ENCODE measurements at regions not wholly inside any gene's neighbourhood (a gene's known extent, or its start where the extent isn't known, plus 50 kb on each side); places are given as distances from the start of the nearest gene placed in this dataset.

GRCh38 chr15:96716075-96716474 lies 385.6 kb downstream of the NR2F2 start:
- H3K27me3 ChIP-seq (ENCODE audit: control insufficient read depth, insufficient read depth, low read length) = peaks cover 3% of the 10 kb centered on the region
- DNase-seq = no peak
- no peaks in the 10 kb centered on the region for H3K4me1 ChIP-seq (ENCODE audit: control insufficient read depth, insufficient read depth, low read length)
- WGBS (ENCODE audit: insufficient coverage, low lambda C conversion rate) = 75% methylated on average over 1 of the region's 6 CpGs
- no peak overlapping the region for H3K4me3 ChIP-seq (ENCODE audit: low read length)
- no peaks in the 10 kb centered on the region for H3K9me3 ChIP-seq (ENCODE audit: control insufficient read depth, low read depth, low read length)
- H3K36me3 ChIP-seq (ENCODE audit: control insufficient read depth, insufficient read depth, low read length) = no peaks in the 10 kb centered on the region
- no peak overlapping the region for H3K27ac ChIP-seq (ENCODE audit: low read length)

- Histone ChIP-seq H3K4me3 (ENCODE audit: low read length) (no peak overlapping the region), H3K4me1 (ENCODE audit: control insufficient read depth, insufficient read depth, low read length) (no peaks in the 10 kb centered on the region)
- no CpG with 5 or more reads among the region's 3 CpGs for WGBS (ENCODE audit: insufficient coverage, low lambda C conversion rate)
These were observed 386.0 kb downstream of the NR2F2 start for GRCh38 chr15:96716478-96716877.

GRCh38 chr15:96720251-96720650 lies 389.8 kb downstream of the NR2F2 start:
- no peak overlapping the region for H3K27ac ChIP-seq (ENCODE audit: low read length)
- DNase-seq = no peak
- WGBS (ENCODE audit: insufficient coverage, low lambda C conversion rate) = 71% methylated on average over 1 of the region's 8 CpGs

More at GRCh38 chr15:96716478-96716877, 386.0 kb downstream of the NR2F2 start:
- Histone ChIP-seq H3K9me3 (ENCODE audit: control insufficient read depth, low read depth, low read length) (no peaks in the 10 kb centered on the region), H3K27ac (ENCODE audit: low read length) (no peak overlapping the region), H3K36me3 (ENCODE audit: control insufficient read depth, insufficient read depth, low read length) (no peaks in the 10 kb centered on the region), H3K27me3 (ENCODE audit: control insufficient read depth, insufficient read depth, low read length) (peaks cover 3% of the 10 kb centered on the region)
- no peak for DNase-seq

GRCh38 chr15:96720656-96721055 lies 390.2 kb downstream of the NR2F2 start:
- Histone ChIP-seq H3K4me3 (ENCODE audit: low read length) (no peak overlapping the region), H3K9me3 (ENCODE audit: control insufficient read depth, low read depth, low read length) (no peaks in the 10 kb centered on the region), H3K36me3 (ENCODE audit: control insufficient read depth, insufficient read depth, low read length) (no peaks in the 10 kb centered on the region), H3K27me3 (ENCODE audit: control insufficient read depth, insufficient read depth, low read length) (peaks cover 3% of the 10 kb centered on the region), H3K4me1 (ENCODE audit: control insufficient read depth, insufficient read depth, low read length) (no peaks in the 10 kb centered on the region), H3K27ac (ENCODE audit: low read length) (no peak overlapping the region)
- DNase-seq = no peak
- WGBS (ENCODE audit: insufficient coverage, low lambda C conversion rate) = no CpG with 5 or more reads among the region's 2 CpGs

More at GRCh38 chr15:96720251-96720650, 389.8 kb downstream of the NR2F2 start:
- Histone ChIP-seq H3K4me1 (ENCODE audit: control insufficient read depth, insufficient read depth, low read length) (no peaks in the 10 kb centered on the region), H3K4me3 (ENCODE audit: low read length) (no peak overlapping the region), H3K36me3 (ENCODE audit: control insufficient read depth, insufficient read depth, low read length) (no peaks in the 10 kb centered on the region), H3K9me3 (ENCODE audit: control insufficient read depth, low read depth, low read length) (no peaks in the 10 kb centered on the region), H3K27me3 (ENCODE audit: control insufficient read depth, insufficient read depth, low read length) (peaks cover 3% of the 10 kb centered on the region)

GRCh38 chr15:96728591-96728990 lies 398.1 kb downstream of the NR2F2 start:
- DNase-seq = no peak
- Histone ChIP-seq H3K4me3 (ENCODE audit: low read length) (no peak overlapping the region), H3K9me3 (ENCODE audit: control insufficient read depth, low read depth, low read length) (no peaks in the 10 kb centered on the region), H3K4me1 (ENCODE audit: control insufficient read depth, insufficient read depth, low read length) (no peaks in the 10 kb centered on the region), H3K36me3 (ENCODE audit: control insufficient read depth, insufficient read depth, low read length) (no peaks in the 10 kb centered on the region), H3K27me3 (ENCODE audit: control insufficient read depth, insufficient read depth, low read length) (no peaks in the 10 kb centered on the region), H3K27ac (ENCODE audit: low read length) (no peak overlapping the region)
- whole genome bisulfite sequencing (ENCODE audit: insufficient coverage, low lambda C conversion rate) = no CpG with 5 or more reads among the region's 6 CpGs

- H3K27me3 ChIP-seq (ENCODE audit: control insufficient read depth, insufficient read depth, low read length) = no peaks in the 10 kb centered on the region
- H3K4me1 ChIP-seq (ENCODE audit: control insufficient read depth, insufficient read depth, low read length) = no peaks in the 10 kb centered on the region
- WGBS (ENCODE audit: insufficient coverage, low lambda C conversion rate) = 100% methylated on average over 1 of the region's 5 CpGs
- no peaks in the 10 kb centered on the region for H3K36me3 ChIP-seq (ENCODE audit: control insufficient read depth, insufficient read depth, low read length)
- no peaks in the 10 kb centered on the region for H3K9me3 ChIP-seq (ENCODE audit: control insufficient read depth, low read depth, low read length)
- DNase-seq = no peak
- no peak overlapping the region for H3K4me3 ChIP-seq (ENCODE audit: low read length)
- no peak overlapping the region for H3K27ac ChIP-seq (ENCODE audit: low read length)
These were observed 402.2 kb downstream of the NR2F2 start for GRCh38 chr15:96732704-96733103.

GRCh38 chr15:96733721-96734120 lies 403.2 kb downstream of the NR2F2 start:
- no peak for DNase-seq
- WGBS (ENCODE audit: insufficient coverage, low lambda C conversion rate) = 80% methylated on average over 1 of the region's 4 CpGs

GRCh38 chr15:96735632-96736240 lies 405.2 kb downstream of the NR2F2 start:
- DNase-seq = no peak
- Histone ChIP-seq H3K27me3 (ENCODE audit: control insufficient read depth, insufficient read depth, low read length) (no peaks in the 10 kb centered on the region), H3K9me3 (ENCODE audit: control insufficient read depth, low read depth, low read length) (no peaks in the 10 kb centered on the region)

More at GRCh38 chr15:96733721-96734120, 403.2 kb downstream of the NR2F2 start:
- H3K27ac ChIP-seq (ENCODE audit: low read length) = no peak overlapping the region
- no peaks in the 10 kb centered on the region for H3K27me3 ChIP-seq (ENCODE audit: control insufficient read depth, insufficient read depth, low read length)
- no peaks in the 10 kb centered on the region for H3K9me3 ChIP-seq (ENCODE audit: control insufficient read depth, low read depth, low read length)
- H3K36me3 ChIP-seq (ENCODE audit: control insufficient read depth, insufficient read depth, low read length) = no peaks in the 10 kb centered on the region
- no peaks in the 10 kb centered on the region for H3K4me1 ChIP-seq (ENCODE audit: control insufficient read depth, insufficient read depth, low read length)
- no peak overlapping the region for H3K4me3 ChIP-seq (ENCODE audit: low read length)

GRCh38 chr15:96736384-96736783 lies 405.9 kb downstream of the NR2F2 start:
- no peak overlapping the region for H3K4me3 ChIP-seq (ENCODE audit: low read length)
- H3K27me3 ChIP-seq (ENCODE audit: control insufficient read depth, insufficient read depth, low read length) = no peaks in the 10 kb centered on the region
- no peaks in the 10 kb centered on the region for H3K36me3 ChIP-seq (ENCODE audit: control insufficient read depth, insufficient read depth, low read length)
- no peak overlapping the region for H3K27ac ChIP-seq (ENCODE audit: low read length)
- 80% methylated on average over 1 of the region's 2 CpGs for WGBS (ENCODE audit: insufficient coverage, low lambda C conversion rate)
- DNase-seq = no peak
- no peaks in the 10 kb centered on the region for H3K9me3 ChIP-seq (ENCODE audit: control insufficient read depth, low read depth, low read length)
- H3K4me1 ChIP-seq (ENCODE audit: control insufficient read depth, insufficient read depth, low read length) = no peaks in the 10 kb centered on the region

More at GRCh38 chr15:96735632-96736240, 405.2 kb downstream of the NR2F2 start:
- Histone ChIP-seq H3K27ac (ENCODE audit: low read length) (no peak overlapping the region), H3K4me3 (ENCODE audit: low read length) (no peak overlapping the region), H3K36me3 (ENCODE audit: control insufficient read depth, insufficient read depth, low read length) (no peaks in the 10 kb centered on the region), H3K4me1 (ENCODE audit: control insufficient read depth, insufficient read depth, low read length) (no peaks in the 10 kb centered on the region)
- WGBS (ENCODE audit: insufficient coverage, low lambda C conversion rate) = no CpG with 5 or more reads among the region's 2 CpGs

- DNase-seq = no peak
- WGBS (ENCODE audit: insufficient coverage, low lambda C conversion rate) = 100% methylated on average over 2 of the region's 6 CpGs
- no peak overlapping the region for H3K4me3 ChIP-seq (ENCODE audit: low read length)
- H3K36me3 ChIP-seq (ENCODE audit: control insufficient read depth, insufficient read depth, low read length) = no peaks in the 10 kb centered on the region
- H3K9me3 ChIP-seq (ENCODE audit: control insufficient read depth, low read depth, low read length) = no peaks in the 10 kb centered on the region
- H3K27ac ChIP-seq (ENCODE audit: low read length) = no peak overlapping the region
- H3K4me1 ChIP-seq (ENCODE audit: control insufficient read depth, insufficient read depth, low read length) = no peaks in the 10 kb centered on the region
- no peaks in the 10 kb centered on the region for H3K27me3 ChIP-seq (ENCODE audit: control insufficient read depth, insufficient read depth, low read length)
These were observed 406.9 kb downstream of the NR2F2 start for GRCh38 chr15:96737408-96737807.

GRCh38 chr15:96746665-96747064 lies 416.2 kb downstream of the NR2F2 start:
- H3K36me3 ChIP-seq (ENCODE audit: control insufficient read depth, insufficient read depth, low read length) = no peaks in the 10 kb centered on the region
- no peak for DNase-seq
- WGBS (ENCODE audit: insufficient coverage, low lambda C conversion rate) = 21% methylated on average over 2 of the region's 4 CpGs

More at GRCh38 chr15:96746665-96747064, 416.2 kb downstream of the NR2F2 start:
- no peaks in the 10 kb centered on the region for H3K4me1 ChIP-seq (ENCODE audit: control insufficient read depth, insufficient read depth, low read length)
- H3K27ac ChIP-seq (ENCODE audit: low read length) = no peak overlapping the region
- H3K27me3 ChIP-seq (ENCODE audit: control insufficient read depth, insufficient read depth, low read length) = no peaks in the 10 kb centered on the region
- H3K9me3 ChIP-seq (ENCODE audit: control insufficient read depth, low read depth, low read length) = no peaks in the 10 kb centered on the region
- H3K4me3 ChIP-seq (ENCODE audit: low read length) = no peak overlapping the region

All from large intestine (tissue), 3 donors.